OCI-LY7 (cell line): ENCODE measurements at regions not wholly inside any gene's neighbourhood (a gene's known extent, or its start where the extent isn't known, plus 50 kb on each side); places are given as distances from the start of the nearest gene placed in this dataset.

ENCODE experiments used
- CTCF ChIP-seq: fragments of 200-600 bp; sonication (generic); conservative IDR thresholded peaks from 2 replicates; pipeline ENCODE4 v1.5.1; 2014; ENCODE audit warnings: mild to moderate bottlenecking, antibody characterized with exemption, low read length, moderate library complexity, mixed read lengths
- EZH2phosphoT487 ChIP-seq: fragments of 200-600 bp; sonication (generic); IDR thresholded peaks from 2 replicates; pipeline ENCODE4 v1.6.1; 2018; ENCODE audit warnings: low read depth, borderline replicate concordance, mild to moderate bottlenecking, mixed run types, antibody characterized with exemption, low read length, moderate library complexity, mixed read lengths

GRCh38 chr18:30177056-30177455 lies 865.5 kb downstream of the DSC3 start:
- no peak for TF ChIP-seq CTCF
- no peak for TF ChIP-seq EZH2phosphoT487
